Panc1 (cell line): ENCODE measurements at regions not wholly inside any gene's neighbourhood (a gene's known extent, or its start where the extent isn't known, plus 50 kb on each side); places are given as distances from the start of the nearest gene placed in this dataset.

Source experiments
- ATAC-seq: fragments of 200-7000 bp; cut with Tn5 transposase; 2 replicates; pipeline ENCODE4 v1.9.1; 2020; ENCODE audit warnings: mild to moderate bottlenecking, moderate library complexity
- BruUV-seq: library from RNA; stranded (reverse); fragments of 400-500 nt; replicated peaks from 2 replicates; lab custom pipeline; 2021; lab: Mats Ljungman, UMichigan
- CTCF ChIA-PET: fragments of 300-600 bp; sonication (Branson Sonifier 250); formaldehyde crosslinking; loops from one replicate; lab custom pipeline; 2022; ENCODE audit warnings: antibody characterized with exemption; lab: Charles Lee
- POLR2A ChIA-PET: fragments of 300-600 bp; sonication (Branson Sonifier 250); formaldehyde crosslinking; loops from one replicate; lab custom pipeline; 2022; ENCODE audit warnings: antibody characterized with exemption; lab: Charles Lee
- DNase-seq: peaks from one replicate; pipeline ENCODE4 v3.0.0-alpha.2; 2010; ENCODE audit warnings: low read depth, low spot score
- H3K27ac ChIP-seq: 2 replicates; pipeline ENCODE4 v1.5.1; 2011; ENCODE audit warnings: mild to moderate bottlenecking, low read length, inconsistent platforms
- H3K27me3 ChIP-seq: fragments of 200-500 bp; sonication (Bioruptor generic); 2 replicates; pipeline ENCODE4 v1.6.0; 2014; ENCODE audit warnings: low read length, inconsistent platforms; ENCODE audit not compliant: control insufficient read depth, insufficient read depth
- H3K36me3 ChIP-seq: fragments of 200-500 bp; sonication (Bioruptor generic); 2 replicates; pipeline ENCODE4 v1.5.1; 2014; ENCODE audit warnings: inconsistent platforms, mild to moderate bottlenecking, low read length, moderate library complexity; ENCODE audit not compliant: control insufficient read depth, insufficient read depth
- H3K4me1 ChIP-seq: 2 replicates; pipeline ENCODE4 v1.5.1; 2011; ENCODE audit warnings: inconsistent platforms, mild to moderate bottlenecking, low read length, moderate library complexity; ENCODE audit not compliant: control insufficient read depth, insufficient read depth
- H3K4me3 ChIP-seq, 2 experiments: 2 replicates each; pipeline ENCODE4 v1.5.1; 2011 to 2012; ENCODE audit warnings: low read depth in 2 of 2, low read length in 2 of 2, mild to moderate bottlenecking in 2 of 2, inconsistent platforms in 1 of 2, moderate library complexity in 1 of 2
- H3K9me3 ChIP-seq: fragments of 200-500 bp; sonication (Bioruptor generic); 2 replicates; pipeline ENCODE4 v1.5.1; 2014; ENCODE audit warnings: low read depth, mild to moderate bottlenecking, inconsistent platforms, low read length, moderate library complexity; ENCODE audit not compliant: control insufficient read depth, insufficient read depth
- POLR2AphosphoS5 ChIP-seq: IDR thresholded peaks from 2 replicates; pipeline ENCODE4 v1.6.1; 2012; ENCODE audit warnings: mild to moderate bottlenecking, low read depth, low read length, moderate library complexity
- SIN3A ChIP-seq: IDR thresholded peaks from 2 replicates; pipeline ENCODE4 v1.6.1; 2012; ENCODE audit warnings: low read depth, mild to moderate bottlenecking, low read length, moderate library complexity, borderline replicate concordance; ENCODE audit not compliant: insufficient read depth
- TCF7L2 ChIP-seq: IDR thresholded peaks from 2 replicates; pipeline ENCODE4 v1.6.1; 2011; ENCODE audit warnings: mild to moderate bottlenecking, low read depth, low read length, inconsistent platforms
- in situ Hi-C: cut with HindIII; loops from 2 replicates; pipeline ENCODE4 v1.10.0; 2016; ENCODE audit warnings: low sequenced_read_pairs, low pct_unique_long_range_greater_than_20kb
- intact Hi-C: fragments of 100-400 bp; cut with micrococcal nuclease; formaldehyde crosslinking; loops from one replicate; pipeline ENCODE4 v1.10.0; 2022; ENCODE audit not compliant: unreplicated experiment
- TF ChIP-seq, protein P1 (sequence below): fragments of 450-650 bp; IDR thresholded peaks from 2 replicates; pipeline ENCODE4 v1.5.1; 2017; ENCODE audit warnings: mild to moderate bottlenecking
- TF ChIP-seq, protein P2 (sequence below), 2 experiments: IDR thresholded peaks; 2 replicates each; pipeline ENCODE4 v1.6.1; 2011 to 2012; ENCODE audit warnings: low read depth in 2 of 2, control low read depth in 1 of 2, low read length in 1 of 2, mild to moderate bottlenecking in 1 of 2, moderate library complexity in 1 of 2; ENCODE audit not compliant: insufficient read depth in 1 of 2

DNA sequence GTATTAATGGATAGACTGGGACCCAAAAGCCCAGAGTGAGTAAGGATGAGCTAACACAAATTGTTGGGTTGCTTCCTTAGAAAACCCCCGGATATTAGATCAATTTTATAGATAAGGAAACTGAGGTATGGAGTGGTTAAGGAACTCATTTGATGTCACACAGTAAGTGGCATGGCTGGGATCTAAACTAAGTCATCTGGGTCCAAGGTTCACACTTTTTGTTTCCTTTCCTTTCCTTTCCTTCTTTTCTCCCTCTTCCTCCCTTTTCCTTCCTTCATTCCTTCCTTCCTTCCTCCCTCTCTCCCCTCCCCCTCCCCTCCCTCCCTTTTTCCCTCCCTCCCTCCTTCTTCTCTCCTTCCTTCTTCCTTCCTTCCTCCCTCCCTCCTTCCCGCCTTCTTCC is 469.5 kb downstream of the TYW1 start:
- ATAC-seq: no peak

DNA sequence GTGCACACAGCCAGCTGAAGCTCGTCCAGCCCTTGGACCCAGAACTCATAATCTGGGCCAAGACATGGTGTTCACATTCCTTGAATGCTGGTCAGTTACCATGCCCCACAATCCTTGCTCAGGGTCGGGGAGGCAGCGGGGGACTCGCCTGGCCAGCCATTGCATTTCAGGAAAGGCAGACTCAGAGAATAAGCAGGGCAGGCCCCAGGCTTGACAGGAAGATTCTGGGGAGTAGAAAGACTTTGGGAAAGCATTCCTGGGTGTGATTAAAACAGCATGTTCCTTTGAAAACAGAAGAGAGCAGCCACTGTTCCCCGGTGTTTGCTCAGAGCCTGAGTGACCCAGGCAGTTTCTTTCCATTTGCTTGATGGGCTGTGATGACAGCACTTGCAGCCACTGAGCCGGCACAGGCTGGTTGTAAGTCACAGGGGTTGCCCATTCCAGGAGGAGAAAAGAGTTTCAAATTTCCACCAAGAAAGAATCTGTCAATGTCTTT is 473.7 kb downstream of the TYW1 start:
- intact Hi-C loops: no loop called here
- POLR2A ChIA-PET: no interaction called here

More for the DNA sequence above, 469.5 kb downstream of the TYW1 start:
- Histone ChIP-seq H3K27me3 (no peaks in the 10 kb centered on the region), H3K4me1 (no peaks in the 10 kb centered on the region), H3K9me3 (no peaks in the 10 kb centered on the region), H3K36me3 (no peaks in the 10 kb centered on the region), H3K27ac (no peak overlapping the region), H3K4me3 (no peak overlapping the region)
- in situ Hi-C loops (no loop called here), intact Hi-C loops (no loop called here)
- no peak for TF ChIP-seq TCF7L2
- TF ChIP-seq, protein P1, sequence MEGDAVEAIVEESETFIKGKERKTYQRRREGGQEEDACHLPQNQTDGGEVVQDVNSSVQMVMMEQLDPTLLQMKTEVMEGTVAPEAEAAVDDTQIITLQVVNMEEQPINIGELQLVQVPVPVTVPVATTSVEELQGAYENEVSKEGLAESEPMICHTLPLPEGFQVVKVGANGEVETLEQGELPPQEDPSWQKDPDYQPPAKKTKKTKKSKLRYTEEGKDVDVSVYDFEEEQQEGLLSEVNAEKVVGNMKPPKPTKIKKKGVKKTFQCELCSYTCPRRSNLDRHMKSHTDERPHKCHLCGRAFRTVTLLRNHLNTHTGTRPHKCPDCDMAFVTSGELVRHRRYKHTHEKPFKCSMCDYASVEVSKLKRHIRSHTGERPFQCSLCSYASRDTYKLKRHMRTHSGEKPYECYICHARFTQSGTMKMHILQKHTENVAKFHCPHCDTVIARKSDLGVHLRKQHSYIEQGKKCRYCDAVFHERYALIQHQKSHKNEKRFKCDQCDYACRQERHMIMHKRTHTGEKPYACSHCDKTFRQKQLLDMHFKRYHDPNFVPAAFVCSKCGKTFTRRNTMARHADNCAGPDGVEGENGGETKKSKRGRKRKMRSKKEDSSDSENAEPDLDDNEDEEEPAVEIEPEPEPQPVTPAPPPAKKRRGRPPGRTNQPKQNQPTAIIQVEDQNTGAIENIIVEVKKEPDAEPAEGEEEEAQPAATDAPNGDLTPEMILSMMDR: no peak
- no peak for TF ChIP-seq POLR2AphosphoS5
- TF ChIP-seq, protein P2, sequence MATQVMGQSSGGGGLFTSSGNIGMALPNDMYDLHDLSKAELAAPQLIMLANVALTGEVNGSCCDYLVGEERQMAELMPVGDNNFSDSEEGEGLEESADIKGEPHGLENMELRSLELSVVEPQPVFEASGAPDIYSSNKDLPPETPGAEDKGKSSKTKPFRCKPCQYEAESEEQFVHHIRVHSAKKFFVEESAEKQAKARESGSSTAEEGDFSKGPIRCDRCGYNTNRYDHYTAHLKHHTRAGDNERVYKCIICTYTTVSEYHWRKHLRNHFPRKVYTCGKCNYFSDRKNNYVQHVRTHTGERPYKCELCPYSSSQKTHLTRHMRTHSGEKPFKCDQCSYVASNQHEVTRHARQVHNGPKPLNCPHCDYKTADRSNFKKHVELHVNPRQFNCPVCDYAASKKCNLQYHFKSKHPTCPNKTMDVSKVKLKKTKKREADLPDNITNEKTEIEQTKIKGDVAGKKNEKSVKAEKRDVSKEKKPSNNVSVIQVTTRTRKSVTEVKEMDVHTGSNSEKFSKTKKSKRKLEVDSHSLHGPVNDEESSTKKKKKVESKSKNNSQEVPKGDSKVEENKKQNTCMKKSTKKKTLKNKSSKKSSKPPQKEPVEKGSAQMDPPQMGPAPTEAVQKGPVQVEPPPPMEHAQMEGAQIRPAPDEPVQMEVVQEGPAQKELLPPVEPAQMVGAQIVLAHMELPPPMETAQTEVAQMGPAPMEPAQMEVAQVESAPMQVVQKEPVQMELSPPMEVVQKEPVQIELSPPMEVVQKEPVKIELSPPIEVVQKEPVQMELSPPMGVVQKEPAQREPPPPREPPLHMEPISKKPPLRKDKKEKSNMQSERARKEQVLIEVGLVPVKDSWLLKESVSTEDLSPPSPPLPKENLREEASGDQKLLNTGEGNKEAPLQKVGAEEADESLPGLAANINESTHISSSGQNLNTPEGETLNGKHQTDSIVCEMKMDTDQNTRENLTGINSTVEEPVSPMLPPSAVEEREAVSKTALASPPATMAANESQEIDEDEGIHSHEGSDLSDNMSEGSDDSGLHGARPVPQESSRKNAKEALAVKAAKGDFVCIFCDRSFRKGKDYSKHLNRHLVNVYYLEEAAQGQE (IDR thresholded peaks at IDR 0.05; ENCODE audit: insufficient read depth in 1 of 2, low read depth in 2 of 2, low read length in 1 of 2): no peak
- no peak for TF ChIP-seq SIN3A
- DNase-seq: no peak
- CTCF ChIA-PET: no interaction called here
- no TSS peak for BruUV-seq
- POLR2A ChIA-PET: no interaction called here

More for the DNA sequence above, 473.7 kb downstream of the TYW1 start:
- no TSS peak for BruUV-seq
- Histone ChIP-seq H3K4me3 (no peak overlapping the region), H3K4me1 (no peaks in the 10 kb centered on the region), H3K27ac (no peak overlapping the region), H3K9me3 (no peaks in the 10 kb centered on the region), H3K27me3 (no peaks in the 10 kb centered on the region), H3K36me3 (no peaks in the 10 kb centered on the region)
- ATAC-seq (no peak), DNase-seq (no peak)
- CTCF ChIA-PET: no interaction called here
- in situ Hi-C loops: no loop called here
- TF ChIP-seq, protein P1: no peak
- TF ChIP-seq, protein P2 (IDR thresholded peaks at IDR 0.05; ENCODE audit: insufficient read depth in 1 of 2, low read depth in 2 of 2, low read length in 1 of 2): no peak
- TF ChIP-seq SIN3A: no peak
- no peak for TF ChIP-seq POLR2AphosphoS5
- TF ChIP-seq TCF7L2: no peak
